ENCODE measurements at regions not wholly inside any gene's neighbourhood (a gene's known extent, or its start where the extent isn't known, plus 50 kb on each side); places are given as distances from the start of the nearest gene placed in this dataset.
"Not testable (repeated sequence)": the region's sequence is repeated elsewhere in the genome, so short reads cannot be mapped to it uniquely, and the experiment has no call there.

GRCh38 chr16:10275214-10275996, 93.2 kb upstream of the GRIN2A start:
- not testable (repeated sequence) for DNase-seq (ENCODE audit: low read depth)

DNA sequence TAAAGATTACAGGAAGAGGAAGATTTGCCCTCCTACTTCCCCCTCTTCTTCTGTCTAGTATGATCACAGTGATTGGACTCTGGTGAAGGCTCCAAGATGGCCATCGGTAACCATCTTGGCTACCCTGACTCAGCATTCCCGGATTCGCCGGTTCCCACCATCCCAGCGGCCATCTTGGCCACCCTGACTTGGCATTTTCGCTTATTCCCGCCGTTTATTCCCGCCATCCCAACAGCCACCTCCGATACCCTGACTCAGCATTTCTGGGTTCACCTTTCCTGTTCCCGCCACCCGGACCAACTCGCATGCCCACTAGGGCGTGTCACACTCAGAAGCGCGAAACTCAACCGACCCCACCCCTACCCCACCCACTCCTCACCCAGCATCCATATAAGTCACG, 95.4 kb upstream of the GRIN2A start:
- DNase-seq (ENCODE audit: low read depth), result no peak

DNA sequence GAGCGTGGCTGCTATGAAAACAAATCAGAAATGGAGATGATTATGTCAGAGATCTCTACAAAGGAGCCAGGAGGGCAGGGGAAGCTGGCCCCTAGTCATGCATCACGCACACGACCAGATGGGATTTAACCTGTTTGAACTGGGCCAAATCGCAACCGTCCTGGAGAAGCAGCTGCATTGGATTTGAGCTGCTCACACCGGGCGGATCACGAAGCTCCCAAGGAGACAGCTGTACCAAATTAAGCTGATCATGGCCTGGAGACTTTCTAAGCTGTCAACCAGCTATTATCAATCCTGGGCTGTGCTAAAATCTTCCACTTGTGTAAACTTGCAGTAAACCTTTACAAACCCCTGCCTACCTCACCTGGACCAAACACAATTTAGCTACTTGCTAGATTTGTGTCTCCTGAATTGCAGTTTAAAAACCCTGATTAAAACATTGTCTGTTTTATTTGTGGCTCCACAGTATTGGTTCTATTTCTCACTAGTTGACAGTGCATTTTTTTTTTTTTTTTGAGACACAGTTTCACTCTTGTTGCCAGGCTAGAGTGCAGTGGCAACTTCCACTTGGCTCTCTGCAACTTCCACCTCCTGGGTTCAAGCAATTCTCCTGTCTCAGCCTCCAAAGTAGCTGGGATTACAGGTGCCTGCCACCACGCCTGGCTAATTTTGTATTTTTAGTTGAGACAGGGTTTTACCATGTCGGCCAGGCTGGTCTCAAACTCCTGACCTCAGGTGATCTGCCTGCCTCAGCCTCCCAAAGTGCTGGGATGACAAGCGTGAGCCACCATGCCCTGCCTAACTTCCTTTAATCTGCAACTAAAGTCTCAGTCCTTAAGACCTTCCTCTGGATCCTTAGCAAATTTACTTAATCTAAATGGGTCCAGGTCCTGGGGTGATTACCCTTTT, 98.3 kb upstream of the GRIN2A start:
- DNase-seq (ENCODE audit: low read depth), result no peak

DNA sequence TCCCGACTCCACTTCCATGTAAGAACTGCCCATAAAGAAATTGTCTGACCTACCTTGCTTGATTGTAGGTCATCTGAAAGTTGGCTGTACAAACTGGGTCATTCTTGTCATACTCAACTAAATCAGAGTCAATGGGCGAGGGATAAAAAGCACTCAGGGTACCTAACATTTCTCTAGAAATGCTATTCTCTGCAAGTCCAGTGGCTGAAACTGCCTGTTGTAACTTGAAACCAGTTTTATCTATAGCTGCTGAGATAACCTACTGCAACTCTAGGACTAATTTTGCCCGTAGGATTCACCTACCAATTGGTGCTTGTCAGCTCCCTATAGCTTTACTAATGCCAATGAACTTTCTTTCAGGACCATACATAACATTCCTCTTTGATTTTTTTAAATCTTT, 100.1 kb upstream of the GRIN2A start:
- DNase-seq (ENCODE audit: low read depth), result no peak

- not testable (repeated sequence) for DNase-seq (ENCODE audit: low read depth)
Measured at GRCh38 chr16:10283246-10283645, 101.0 kb upstream of the GRIN2A start.

- not testable (repeated sequence) for DNase-seq (ENCODE audit: low read depth)
Measured at GRCh38 chr16:10290467-10291105, 95.3 kb upstream of the ATF7IP2 start.

DNA sequence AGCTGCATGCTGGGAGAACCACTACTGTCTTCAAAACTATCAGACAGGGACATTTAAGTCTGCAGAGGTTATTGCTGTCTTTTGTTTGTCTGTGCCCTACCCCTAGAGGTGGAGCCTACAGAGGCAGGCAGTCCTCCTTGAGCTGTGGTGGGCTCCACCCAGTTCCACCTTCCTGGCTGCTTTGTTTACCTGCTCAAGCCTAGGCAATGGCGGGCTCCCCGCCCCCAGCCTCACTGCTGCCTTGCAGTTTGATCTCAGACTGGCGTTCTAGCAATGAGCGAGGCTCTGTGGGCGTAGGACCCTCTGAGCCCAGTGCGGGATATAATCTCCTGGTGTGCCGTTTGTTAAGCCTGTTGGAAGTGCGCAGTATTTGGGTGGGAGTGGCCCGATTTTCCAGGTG, 93.7 kb upstream of the ATF7IP2 start:
- not testable (repeated sequence) for DNase-seq (ENCODE audit: low read depth)

GRCh38 chr16:10292976-10293375, 92.9 kb upstream of the ATF7IP2 start:
- not testable (repeated sequence) for DNase-seq (ENCODE audit: low read depth)

- DNase-seq (ENCODE audit: low read depth), result not testable (repeated sequence)
Measured at GRCh38 chr16:10294153-10294552, 91.7 kb upstream of the ATF7IP2 start.

DNA sequence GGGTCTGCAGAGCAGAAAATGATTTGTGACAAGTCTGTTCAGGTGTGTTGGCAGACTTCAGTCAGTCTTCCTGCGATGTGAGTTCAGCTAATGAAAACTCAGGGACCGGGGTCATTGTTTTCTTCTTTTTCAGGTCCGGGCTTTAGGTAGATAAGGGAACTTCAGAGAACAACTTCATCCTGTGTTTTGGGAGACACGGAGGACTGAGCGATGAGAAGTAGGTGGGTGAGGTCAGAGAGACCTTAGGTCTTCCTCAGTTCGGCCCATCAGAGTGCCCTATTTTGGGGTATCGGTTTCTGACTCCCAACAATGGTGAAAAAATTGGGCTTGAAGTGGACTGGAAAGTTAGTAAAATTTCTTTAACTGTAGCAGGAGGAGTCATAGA, 88.9 kb upstream of the ATF7IP2 start:
- DNase-seq (ENCODE audit: low read depth), result no peak

- DNase-seq (ENCODE audit: low read depth), result no peak
Measured at GRCh38 chr16:10297341-10298006, 88.4 kb upstream of the ATF7IP2 start.

GRCh38 chr16:10300905-10301304, 85.0 kb upstream of the ATF7IP2 start:
- no peak for DNase-seq (ENCODE audit: low read depth)

GRCh38 chr16:10301547-10301946, 84.3 kb upstream of the ATF7IP2 start:
- not testable (repeated sequence) for DNase-seq (ENCODE audit: low read depth)

DNA sequence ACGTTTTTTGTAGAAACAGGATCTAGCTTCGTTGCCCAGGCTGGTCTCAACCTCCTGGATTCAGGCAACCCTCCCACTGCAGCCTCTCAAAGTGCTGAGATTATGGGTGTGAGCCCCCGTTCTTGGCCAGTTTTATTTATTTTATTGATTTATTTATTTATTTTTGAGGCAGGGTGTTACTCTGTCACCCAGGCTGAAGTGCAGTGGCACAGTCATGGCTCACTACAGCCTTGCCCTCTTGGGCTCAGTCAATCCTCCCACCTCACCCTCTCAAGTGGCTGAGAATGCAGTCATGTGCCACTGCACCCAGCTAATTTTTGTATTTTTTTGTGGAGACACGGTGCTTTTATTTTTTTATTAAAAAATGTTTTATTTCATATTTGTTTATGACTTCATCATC, 79.9 kb upstream of the ATF7IP2 start:
- no peak for DNase-seq (ENCODE audit: low read depth)

DNA sequence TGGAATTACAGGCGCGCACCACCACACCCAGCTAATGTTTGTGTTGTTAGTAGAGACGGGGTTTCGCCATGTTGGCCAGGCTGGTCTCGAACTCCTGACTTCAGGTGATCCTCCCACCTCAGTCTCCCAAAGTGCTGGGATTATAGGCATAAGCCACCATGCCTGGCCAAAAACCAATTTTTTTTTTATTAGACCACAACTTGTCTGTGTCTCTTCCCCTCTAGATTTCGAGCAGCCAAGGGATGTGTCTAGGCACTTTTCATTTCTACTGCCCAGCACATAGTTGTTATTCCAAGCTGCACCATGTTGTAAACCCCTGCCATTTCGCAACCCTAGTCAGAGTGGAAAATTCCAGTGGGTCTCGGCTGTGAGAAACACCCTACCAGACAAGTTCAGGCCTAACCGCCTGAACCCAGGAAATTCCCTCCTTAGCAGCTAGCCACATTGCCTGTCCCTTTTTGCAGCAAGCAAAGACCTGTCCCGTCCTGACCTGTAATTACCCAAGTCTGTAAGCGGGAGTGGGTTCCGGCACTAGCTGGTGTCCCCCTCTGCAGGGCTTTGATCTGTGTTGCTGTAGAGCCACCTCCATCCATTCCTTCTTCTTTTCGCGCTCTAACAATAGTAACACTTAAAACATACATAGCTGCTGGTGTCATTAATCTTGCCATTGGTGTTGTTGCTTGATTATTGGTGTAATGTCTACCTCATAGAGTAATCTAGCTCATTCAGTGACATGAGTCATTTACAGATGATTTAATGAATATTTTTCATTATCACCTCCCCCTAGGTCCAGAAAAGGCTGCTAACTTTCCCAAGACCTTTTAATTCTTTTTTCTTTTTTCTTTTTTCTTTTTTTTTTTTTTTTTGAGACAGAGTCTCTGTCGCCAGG, 77.3 kb upstream of the ATF7IP2 start:
- no peak for DNase-seq (ENCODE audit: low read depth)

DNA sequence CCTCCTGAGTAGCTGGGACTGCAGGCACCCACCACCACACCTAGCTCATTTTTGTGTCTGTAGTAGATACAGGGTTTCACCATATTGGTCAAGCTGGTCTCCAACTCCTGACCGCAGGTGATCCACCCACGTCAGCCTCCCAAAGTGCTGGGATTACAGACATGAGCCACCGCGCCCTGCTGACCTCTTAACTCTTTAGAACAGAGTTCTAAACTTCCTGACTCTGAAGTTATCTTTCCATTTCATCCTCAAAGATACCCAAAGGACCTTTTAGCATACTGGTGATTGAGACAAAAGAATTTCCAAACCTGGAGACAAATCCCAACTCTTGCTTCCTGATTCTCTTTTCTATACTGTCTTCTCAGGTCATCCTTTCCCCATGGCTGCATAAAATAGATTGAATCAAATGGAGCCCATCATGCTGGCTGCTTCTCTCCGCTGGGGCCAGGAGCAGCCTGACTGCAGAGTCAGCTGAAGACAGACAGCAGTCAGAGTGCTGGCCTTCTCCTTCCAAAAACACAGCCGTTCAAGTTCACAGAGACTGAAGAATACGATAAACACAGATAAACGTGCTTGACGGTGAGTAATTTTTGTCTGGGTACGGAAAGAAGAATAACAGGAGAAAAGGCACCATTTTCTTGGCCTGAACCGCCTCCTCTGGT, 76.5 kb upstream of the ATF7IP2 start:
- DNase-seq (ENCODE audit: low read depth), result no peak

DNA sequence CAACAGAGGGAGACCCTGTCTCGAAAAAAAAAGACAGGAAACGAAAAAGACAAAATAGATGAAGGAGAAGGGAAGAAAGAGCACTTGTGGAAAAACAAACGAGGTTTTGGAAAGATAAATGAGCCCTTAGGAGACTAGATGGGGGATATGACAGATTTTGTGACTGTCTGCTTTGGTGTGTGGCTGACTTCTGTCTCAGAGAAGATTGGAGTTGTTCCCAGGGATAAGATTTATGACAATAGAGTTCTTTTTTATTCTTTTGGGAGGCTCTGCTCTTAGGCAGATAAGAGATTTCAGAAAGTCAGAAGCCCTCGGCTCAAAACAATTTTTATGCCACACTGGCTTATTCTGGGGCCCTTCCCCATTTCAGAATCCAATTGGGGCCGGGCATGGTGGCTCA, 73.9 kb upstream of the ATF7IP2 start:
- DNase-seq (ENCODE audit: low read depth), result no peak

GRCh38 chr16:10312784-10313724, 72.8 kb upstream of the ATF7IP2 start:
- no peak for DNase-seq (ENCODE audit: low read depth)

DNA sequence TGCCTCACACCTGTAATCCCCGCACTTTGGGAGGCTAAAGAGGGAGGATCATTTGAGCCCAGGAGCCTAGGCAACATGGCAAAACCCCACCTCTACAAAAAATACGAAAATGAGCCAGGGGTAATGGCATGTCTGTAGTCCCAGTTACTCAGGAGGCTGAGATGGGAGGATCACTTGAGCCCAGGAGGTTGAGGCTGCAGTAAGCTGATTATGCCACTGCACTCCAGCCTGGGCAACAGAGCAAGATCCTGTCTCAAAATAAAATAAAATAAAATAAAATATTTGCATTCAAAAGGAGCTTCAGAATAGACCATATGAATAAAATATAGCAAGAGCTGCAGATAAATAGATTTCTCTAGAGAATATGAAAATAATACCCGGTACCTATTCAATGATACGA, 71.5 kb upstream of the ATF7IP2 start:
- DNase-seq (ENCODE audit: low read depth), result no peak

Data from stromal cell of bone marrow (primary cell).